ENCODE measurements at regions not wholly inside any gene's neighbourhood (a gene's known extent, or its start where the extent isn't known, plus 50 kb on each side); places are given as distances from the start of the nearest gene placed in this dataset.
"Not testable (repeated sequence)": the region's sequence is repeated elsewhere in the genome, so short reads cannot be mapped to it uniquely, and the experiment has no call there.

- DNase-seq = no peak
Observed at GRCh38 chr3:118146658-118147375, 887.8 kb downstream of the IGSF11 start.

- no peak for DNase-seq
Observed at GRCh38 chr3:118151164-118151563, 883.5 kb downstream of the IGSF11 start.

GRCh38 chr3:118162627-118163588, 871.7 kb downstream of the IGSF11 start:
- not testable (repeated sequence) for DNase-seq

GRCh38 chr3:118165413-118165812, 869.2 kb downstream of the IGSF11 start:
- DNase-seq = no peak

GRCh38 chr3:118167571-118167970, 867.1 kb downstream of the IGSF11 start:
- no peak for DNase-seq

GRCh38 chr3:118168175-118168574, 866.5 kb downstream of the IGSF11 start:
- no peak for DNase-seq

GRCh38 chr3:118171236-118171852, 863.3 kb downstream of the IGSF11 start:
- no peak for DNase-seq

GRCh38 chr3:118180853-118181252, 853.8 kb downstream of the IGSF11 start:
- no peak for DNase-seq

- DNase-seq = no peak
Observed at GRCh38 chr3:118181274-118181673, 853.4 kb downstream of the IGSF11 start.

- DNase-seq = no peak
Observed at GRCh38 chr3:118186051-118186450, 848.6 kb downstream of the IGSF11 start.

GRCh38 chr3:118187221-118187620, 847.4 kb downstream of the IGSF11 start:
- no peak for DNase-seq

GRCh38 chr3:118196183-118196582, 838.5 kb downstream of the IGSF11 start:
- DNase-seq = no peak

GRCh38 chr3:118199044-118199443, 835.6 kb downstream of the IGSF11 start:
- DNase-seq = no peak

- DNase-seq = no peak
Observed at GRCh38 chr3:118204052-118204656, 830.5 kb downstream of the IGSF11 start.

GRCh38 chr3:118207271-118207670, 827.4 kb downstream of the IGSF11 start:
- DNase-seq = no peak

- DNase-seq = no peak
Observed at GRCh38 chr3:118208642-118209041, 826.0 kb downstream of the IGSF11 start.

GRCh38 chr3:118213892-118214291, 820.8 kb downstream of the IGSF11 start:
- DNase-seq = no peak

- DNase-seq = no peak
Observed at GRCh38 chr3:118226206-118226605, 808.4 kb downstream of the IGSF11 start.

GRCh38 chr3:118227191-118227590, 807.5 kb downstream of the IGSF11 start:
- DNase-seq = no peak

- DNase-seq = no peak
Observed at GRCh38 chr3:118228151-118228550, 806.5 kb downstream of the IGSF11 start.

GRCh38 chr3:118229196-118229595, 805.5 kb downstream of the IGSF11 start:
- DNase-seq = no peak

- DNase-seq = no peak
Observed at GRCh38 chr3:118231578-118231977, 803.1 kb downstream of the IGSF11 start.

- no peak for DNase-seq
Observed at GRCh38 chr3:118239253-118239652, 795.4 kb downstream of the IGSF11 start.

Measured in amniotic stem cell (primary cell).